ENCODE measurements at regions not wholly inside any gene's neighbourhood (a gene's known extent, or its start where the extent isn't known, plus 50 kb on each side); places are given as distances from the start of the nearest gene placed in this dataset.

DNA sequence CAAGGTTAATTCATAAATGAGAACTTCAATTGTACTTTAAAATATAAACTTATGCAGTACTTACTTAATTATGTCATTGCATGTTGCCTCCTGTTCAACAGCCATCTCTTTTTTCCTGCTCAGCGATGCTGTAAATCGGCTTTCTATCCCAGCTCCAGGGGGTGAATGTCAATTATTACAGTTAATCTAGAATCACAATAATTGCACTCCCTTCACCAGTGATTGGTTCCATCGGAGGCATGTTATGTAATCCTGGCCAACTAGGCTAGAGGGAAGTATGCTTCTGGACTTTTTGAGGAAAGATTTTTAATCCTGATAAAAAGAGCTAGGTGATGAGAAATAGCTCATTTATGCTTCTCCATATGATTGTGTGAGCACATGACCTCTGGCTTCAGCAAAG lies 53.8 kb upstream of the SGIP1 start:
- TF ChIP-seq TAF1 (IDR thresholded peaks at IDR 0.05; ENCODE audit: low read depth, low read length) (no peak), TAF7 (optimal IDR thresholded peaks at IDR 0.05; ENCODE audit: borderline replicate concordance, low read depth, low read length) (no peak), SUZ12 (IDR thresholded peaks at IDR 0.05; ENCODE audit: low read length) (no peak), SIN3A (conservative IDR thresholded peaks at IDR 0.05 in 1 of 2, IDR thresholded peaks at IDR 0.05 in 1 of 2; ENCODE audit: low read depth in 1 of 2, low read length in 2 of 2) (no peak), POLR2A (IDR thresholded peaks at IDR 0.05; ENCODE audit: control extremely low read depth in 1 of 2, low read depth in 2 of 2, low read length in 2 of 2) (no peak), GTF2F1 (IDR thresholded peaks at IDR 0.05; ENCODE audit: borderline replicate concordance, low read depth, low read length) (no peak), SP2 (IDR thresholded peaks at IDR 0.05; ENCODE audit: low read length) (no peak)
- TF ChIP-seq, protein P1, sequence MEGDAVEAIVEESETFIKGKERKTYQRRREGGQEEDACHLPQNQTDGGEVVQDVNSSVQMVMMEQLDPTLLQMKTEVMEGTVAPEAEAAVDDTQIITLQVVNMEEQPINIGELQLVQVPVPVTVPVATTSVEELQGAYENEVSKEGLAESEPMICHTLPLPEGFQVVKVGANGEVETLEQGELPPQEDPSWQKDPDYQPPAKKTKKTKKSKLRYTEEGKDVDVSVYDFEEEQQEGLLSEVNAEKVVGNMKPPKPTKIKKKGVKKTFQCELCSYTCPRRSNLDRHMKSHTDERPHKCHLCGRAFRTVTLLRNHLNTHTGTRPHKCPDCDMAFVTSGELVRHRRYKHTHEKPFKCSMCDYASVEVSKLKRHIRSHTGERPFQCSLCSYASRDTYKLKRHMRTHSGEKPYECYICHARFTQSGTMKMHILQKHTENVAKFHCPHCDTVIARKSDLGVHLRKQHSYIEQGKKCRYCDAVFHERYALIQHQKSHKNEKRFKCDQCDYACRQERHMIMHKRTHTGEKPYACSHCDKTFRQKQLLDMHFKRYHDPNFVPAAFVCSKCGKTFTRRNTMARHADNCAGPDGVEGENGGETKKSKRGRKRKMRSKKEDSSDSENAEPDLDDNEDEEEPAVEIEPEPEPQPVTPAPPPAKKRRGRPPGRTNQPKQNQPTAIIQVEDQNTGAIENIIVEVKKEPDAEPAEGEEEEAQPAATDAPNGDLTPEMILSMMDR (IDR thresholded peaks at IDR 0.05; ENCODE audit: control extremely low read depth in 1 of 3, insufficient read depth in 1 of 3, low read depth in 1 of 3, low read length in 3 of 3) = no peak

Measured in H1 (cell line).